Mesothelial cell of epicardium (in vitro differentiated cells): ENCODE measurements at regions not wholly inside any gene's neighbourhood (a gene's known extent, or its start where the extent isn't known, plus 50 kb on each side); places are given as distances from the start of the nearest gene placed in this dataset.
"Not testable (repeated sequence)": the region's sequence is repeated elsewhere in the genome, so short reads cannot be mapped to it uniquely, and the experiment has no call there.

Experiments used
- DNase-seq, 2 experiments: peaks; one replicate each; pipeline ENCODE4 v3.0.0; 2021; ENCODE audit warnings: low spot score in 2 of 2; ENCODE audit not compliant: unreplicated experiment in 2 of 2
- H3K27ac Mint-ChIP-seq: 2 replicates; pipeline ENCODE4 v1.8.0; 2021; ENCODE audit warnings: mixed read lengths
- H3K27me3 Mint-ChIP-seq: 2 replicates; pipeline ENCODE4 v1.8.0; 2021; ENCODE audit warnings: low read depth, mixed read lengths
- H3K36me3 Mint-ChIP-seq: 2 replicates; pipeline ENCODE4 v1.8.0; 2021; ENCODE audit warnings: mixed read lengths
- H3K4me1 Mint-ChIP-seq: 2 replicates; pipeline ENCODE4 v1.8.0; 2021; ENCODE audit warnings: mixed read lengths
- H3K4me3 Mint-ChIP-seq: 2 replicates; pipeline ENCODE4 v1.8.0; 2021; ENCODE audit warnings: mild to moderate bottlenecking, moderate library complexity, mixed read lengths
- H3K9me3 Mint-ChIP-seq: 2 replicates; pipeline ENCODE4 v1.8.0; 2021; ENCODE audit warnings: mixed read lengths
- TF ChIP-seq, protein P1 (sequence below): fragments of 200-600 bp; sonication (generic); IDR thresholded peaks from one replicate; pipeline ENCODE4 v1.5.0; 2021; ENCODE audit warnings: antibody characterized with exemption; ENCODE audit not compliant: unreplicated experiment

DNA sequence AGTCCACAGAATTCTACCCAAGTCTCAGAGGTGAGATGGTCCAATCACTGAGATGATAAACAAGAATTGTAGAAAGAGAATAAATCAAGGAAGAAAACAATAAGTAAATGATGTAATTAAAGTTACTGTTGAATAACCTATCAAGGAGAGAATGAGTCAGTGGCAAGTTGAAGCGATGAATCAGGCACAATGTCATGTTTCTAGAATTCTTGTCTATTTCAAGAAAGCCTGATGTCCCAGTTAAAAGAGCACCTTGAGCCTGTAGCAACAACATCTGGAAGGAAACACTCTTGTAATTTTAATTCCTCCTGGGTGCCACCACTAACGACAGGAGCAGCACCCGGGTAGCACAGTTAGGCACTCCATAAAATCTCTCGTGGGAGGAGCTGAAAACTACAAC is 67.9 kb upstream of the SLC35C1 start:
- Mint-ChIP-seq H3K4me1 (peaks cover 5% of the 10 kb centered on the region), H3K27me3 (no peaks in the 10 kb centered on the region), H3K36me3 (peaks cover 2% of the 10 kb centered on the region), H3K27ac (no peak overlapping the region), H3K9me3 (peaks cover 19% of the 10 kb centered on the region), H3K4me3 (no peak overlapping the region)
- DNase-seq, result no peak
- TF ChIP-seq, protein P1, sequence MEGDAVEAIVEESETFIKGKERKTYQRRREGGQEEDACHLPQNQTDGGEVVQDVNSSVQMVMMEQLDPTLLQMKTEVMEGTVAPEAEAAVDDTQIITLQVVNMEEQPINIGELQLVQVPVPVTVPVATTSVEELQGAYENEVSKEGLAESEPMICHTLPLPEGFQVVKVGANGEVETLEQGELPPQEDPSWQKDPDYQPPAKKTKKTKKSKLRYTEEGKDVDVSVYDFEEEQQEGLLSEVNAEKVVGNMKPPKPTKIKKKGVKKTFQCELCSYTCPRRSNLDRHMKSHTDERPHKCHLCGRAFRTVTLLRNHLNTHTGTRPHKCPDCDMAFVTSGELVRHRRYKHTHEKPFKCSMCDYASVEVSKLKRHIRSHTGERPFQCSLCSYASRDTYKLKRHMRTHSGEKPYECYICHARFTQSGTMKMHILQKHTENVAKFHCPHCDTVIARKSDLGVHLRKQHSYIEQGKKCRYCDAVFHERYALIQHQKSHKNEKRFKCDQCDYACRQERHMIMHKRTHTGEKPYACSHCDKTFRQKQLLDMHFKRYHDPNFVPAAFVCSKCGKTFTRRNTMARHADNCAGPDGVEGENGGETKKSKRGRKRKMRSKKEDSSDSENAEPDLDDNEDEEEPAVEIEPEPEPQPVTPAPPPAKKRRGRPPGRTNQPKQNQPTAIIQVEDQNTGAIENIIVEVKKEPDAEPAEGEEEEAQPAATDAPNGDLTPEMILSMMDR, result no peak

DNA sequence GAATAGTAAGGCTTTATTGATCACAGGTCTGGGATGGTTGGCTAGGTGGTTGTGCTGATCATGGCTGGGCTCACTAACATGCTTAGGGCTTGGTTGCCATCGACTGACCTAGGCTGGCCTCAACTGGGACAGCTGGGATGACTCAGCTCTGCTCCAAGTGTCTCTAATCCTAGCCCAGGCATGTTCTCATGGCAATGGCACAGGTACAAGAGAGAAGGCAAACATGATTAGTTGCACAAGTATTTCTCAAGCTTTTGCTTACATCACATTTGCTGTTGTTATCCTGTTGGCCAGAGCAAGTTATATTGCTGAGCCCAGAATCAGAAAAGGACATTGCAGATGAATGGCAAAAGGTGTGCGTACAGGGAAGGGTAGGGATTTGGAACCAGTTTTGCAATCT is 68.5 kb upstream of the SLC35C1 start:
- no peak for DNase-seq
- no peak overlapping the region for H3K27ac Mint-ChIP-seq

DNA sequence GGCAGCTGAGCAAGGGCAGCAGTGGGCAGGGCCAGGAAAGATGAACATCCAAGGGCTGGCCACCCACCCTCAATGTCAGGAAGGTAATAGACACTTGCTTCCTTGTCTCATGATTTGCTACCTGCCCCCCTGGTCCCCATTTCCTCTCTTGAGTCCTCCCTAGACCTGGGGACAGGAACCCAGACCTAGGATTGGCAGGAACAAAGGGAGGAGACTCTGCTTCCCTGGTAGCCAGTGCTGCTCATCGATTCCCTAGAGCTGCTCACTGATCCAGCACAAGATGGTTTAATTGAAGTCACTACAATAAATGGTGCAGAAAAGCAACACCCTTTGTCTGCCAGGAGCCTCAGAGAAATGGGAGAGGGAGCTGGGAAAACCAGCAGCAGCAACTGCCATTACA is 67.8 kb upstream of the CHST1 start:
- Mint-ChIP-seq H3K27ac (no peak overlapping the region), H3K27me3 (no peaks in the 10 kb centered on the region), H3K4me3 (no peak overlapping the region), H3K36me3 (no peaks in the 10 kb centered on the region), H3K4me1 (no peaks in the 10 kb centered on the region), H3K9me3 (peaks cover 13% of the 10 kb centered on the region)
- TF ChIP-seq, protein P1, result no peak
- no peak for DNase-seq

More for the DNA sequence above, 68.5 kb upstream of the SLC35C1 start:
- H3K4me3 Mint-ChIP-seq, result no peak overlapping the region
- peaks cover 2% of the 10 kb centered on the region for H3K36me3 Mint-ChIP-seq
- H3K4me1 Mint-ChIP-seq, result peaks cover 5% of the 10 kb centered on the region
- TF ChIP-seq, protein P1, result no peak
- no peaks in the 10 kb centered on the region for H3K27me3 Mint-ChIP-seq
- H3K9me3 Mint-ChIP-seq, result peaks cover 19% of the 10 kb centered on the region

DNA sequence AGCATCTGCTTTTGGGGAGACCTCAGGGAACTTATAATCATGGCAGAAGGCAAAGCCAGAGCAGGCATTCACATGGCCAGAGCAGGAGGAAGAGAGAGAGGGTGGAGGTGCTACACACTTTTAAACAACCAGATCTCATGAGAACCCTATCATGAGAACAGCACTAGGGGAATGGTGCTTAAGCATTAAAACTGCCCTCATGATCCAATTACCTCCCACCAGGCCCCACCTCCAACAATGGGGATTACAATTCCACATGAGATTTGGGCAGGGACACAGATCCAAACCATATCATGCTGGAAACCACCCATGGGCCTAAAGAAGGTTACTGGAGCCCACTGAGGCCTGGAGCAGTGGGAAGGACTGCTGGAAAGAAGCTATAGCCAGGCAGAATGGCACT is 66.9 kb upstream of the CHST1 start:
- DNase-seq, result no peak
- no peak overlapping the region for H3K4me3 Mint-ChIP-seq
- H3K27ac Mint-ChIP-seq, result no peak overlapping the region
- TF ChIP-seq, protein P1, result no peak
- peaks cover 13% of the 10 kb centered on the region for H3K9me3 Mint-ChIP-seq
- peaks cover under 1% of the 10 kb centered on the region for H3K27me3 Mint-ChIP-seq
- no peaks in the 10 kb centered on the region for H3K36me3 Mint-ChIP-seq
- no peaks in the 10 kb centered on the region for H3K4me1 Mint-ChIP-seq

DNA sequence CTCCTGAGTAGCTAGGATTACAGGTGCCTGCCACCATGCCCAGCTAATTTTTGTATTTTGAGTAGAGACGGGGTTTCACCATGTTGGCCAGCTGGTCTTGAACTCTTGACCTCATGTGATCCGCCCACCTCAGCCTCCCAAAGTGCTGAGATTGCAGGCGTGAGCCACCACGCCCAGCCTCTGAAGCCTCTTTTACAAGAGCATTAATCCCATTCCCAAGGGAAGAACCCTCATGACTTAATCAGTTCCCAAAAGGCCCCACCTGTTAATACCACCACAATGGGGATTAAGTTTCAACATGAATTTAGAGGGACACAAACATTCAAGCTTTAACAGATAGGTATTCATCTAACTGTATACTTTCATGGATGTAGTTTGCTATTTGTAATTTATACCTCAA is 65.7 kb upstream of the CHST1 start:
- H3K4me1 Mint-ChIP-seq, H3K9me3 Mint-ChIP-seq, H3K27ac Mint-ChIP-seq, H3K4me3 Mint-ChIP-seq, H3K36me3 Mint-ChIP-seq, H3K27me3 Mint-ChIP-seq, DNase-seq: not testable (repeated sequence)

DNA sequence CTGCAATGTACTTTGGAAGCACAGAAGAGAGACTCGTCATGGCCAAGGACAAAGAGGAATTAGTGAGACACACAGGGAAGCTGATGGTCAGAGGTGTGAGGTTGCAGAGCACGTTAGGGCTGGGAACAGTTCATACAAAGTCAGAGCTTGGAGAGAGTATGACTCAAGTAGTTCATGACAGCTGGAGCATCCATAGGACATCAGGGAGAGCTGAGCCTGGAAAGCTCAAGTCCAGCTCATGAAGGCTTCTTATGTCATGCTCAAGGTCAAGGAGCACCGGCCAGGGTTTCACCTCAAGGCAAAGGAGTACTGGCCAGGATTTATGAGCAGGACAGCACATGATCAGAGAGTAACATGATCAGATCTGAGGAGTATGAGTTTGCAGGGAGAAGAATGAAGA is 64.6 kb upstream of the CHST1 start:
- no peak for DNase-seq
- TF ChIP-seq, protein P1, result no peak
- no peak overlapping the region for H3K27ac Mint-ChIP-seq
- H3K4me3 Mint-ChIP-seq, result no peak overlapping the region
- H3K4me1 Mint-ChIP-seq, result no peaks in the 10 kb centered on the region
- H3K36me3 Mint-ChIP-seq, result no peaks in the 10 kb centered on the region
- peaks cover 6% of the 10 kb centered on the region for H3K27me3 Mint-ChIP-seq
- no peaks in the 10 kb centered on the region for H3K9me3 Mint-ChIP-seq
